C4-2B (cell line): ENCODE measurements at regions not wholly inside any gene's neighbourhood (a gene's known extent, or its start where the extent isn't known, plus 50 kb on each side); places are given as distances from the start of the nearest gene placed in this dataset.

Experiments used
- CTCF ChIP-seq: fragments of 450-650 bp; conservative IDR thresholded peaks from 2 replicates; pipeline ENCODE4 v1.5.1; 2017; ENCODE audit warnings: mild to moderate bottlenecking
- ZFX ChIP-seq: fragments of 450-650 bp; IDR thresholded peaks from 2 replicates; pipeline ENCODE4 v1.6.1; 2017

- TF ChIP-seq CTCF (no peak), ZFX (no peak)
Measured at GRCh38 chr3:116512281-116512680, 67.0 kb upstream of the LSAMP start.
